Mucosa of descending colon (tissue), 3 donors: ENCODE measurements at regions not wholly inside any gene's neighbourhood (a gene's known extent, or its start where the extent isn't known, plus 50 kb on each side); places are given as distances from the start of the nearest gene placed in this dataset.

ENCODE experiments used
- ATAC-seq: fragments of 200-7000 bp; cut with Tn5 transposase; one replicate; pipeline ENCODE4 v1.9.1; 2020; ENCODE audit warnings: mild to moderate bottlenecking, moderate library complexity
- DNase-seq, 3 donors: peaks; one replicate each; pipeline ENCODE4 v3.0.0-alpha.2; 2020
- H3K36me3 ChIP-seq: fragments of 200-600 bp; one replicate; pipeline ENCODE4 v1.8.0; 2021; ENCODE audit warnings: low read depth, mild to moderate bottlenecking
- H3K4me1 ChIP-seq: fragments of 200-600 bp; one replicate; pipeline ENCODE4 v1.8.0; 2021; ENCODE audit warnings: low read depth, mild to moderate bottlenecking
- H3K4me3 ChIP-seq: fragments of 200-600 bp; one replicate; pipeline ENCODE4 v1.8.0; 2021; ENCODE audit warnings: mild to moderate bottlenecking
- H3K9me3 ChIP-seq: fragments of 200-600 bp; one replicate; pipeline ENCODE4 v1.8.0; 2021; ENCODE audit warnings: mild to moderate bottlenecking
- intact Hi-C, 2 donors: fragments of 100-400 bp; cut with DNase I in 1 of 2; cut with micrococcal nuclease in 1 of 2; formaldehyde crosslinking; loops; one replicate each; pipeline versions ENCODE4 v1.11.0 to v1.11.1; 2022; cut with DNase I, micrococcal nuclease
- TF ChIP-seq, protein P1 (sequence below): fragments of 200-600 bp; IDR thresholded peaks from one replicate; pipeline ENCODE4 v1.8.0; 2022; ENCODE audit warnings: antibody characterized with exemption, mild to moderate bottlenecking
- donor health status: DM: no; HTN: no; CAD: no; lungs with moderate emphysema.
- donor health status: DM: no; HTN: no; CAD: no.
- donor health status: DM: no; HTN: yes; CAD: no.

DNA sequence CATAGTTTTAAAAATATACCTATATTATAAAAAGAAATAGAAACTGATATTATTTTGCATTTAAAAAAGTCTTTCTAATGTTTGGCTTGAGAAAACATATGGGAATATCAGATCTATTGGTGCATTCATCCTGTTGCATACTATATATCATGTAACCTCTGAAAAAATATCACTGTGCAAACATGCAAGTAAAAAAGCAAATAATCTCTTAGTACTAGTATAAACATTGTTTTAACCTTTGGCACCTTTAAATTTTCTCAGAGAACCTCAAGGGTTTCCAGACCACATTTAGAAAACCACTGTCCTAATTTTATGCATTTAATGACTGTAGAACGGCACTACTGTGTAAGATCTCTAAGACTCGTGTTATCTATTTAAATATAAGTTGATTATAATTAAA, 416.8 kb downstream of the LRFN5 start:
- no peak overlapping the region for H3K4me3 ChIP-seq
- TF ChIP-seq, protein P1, sequence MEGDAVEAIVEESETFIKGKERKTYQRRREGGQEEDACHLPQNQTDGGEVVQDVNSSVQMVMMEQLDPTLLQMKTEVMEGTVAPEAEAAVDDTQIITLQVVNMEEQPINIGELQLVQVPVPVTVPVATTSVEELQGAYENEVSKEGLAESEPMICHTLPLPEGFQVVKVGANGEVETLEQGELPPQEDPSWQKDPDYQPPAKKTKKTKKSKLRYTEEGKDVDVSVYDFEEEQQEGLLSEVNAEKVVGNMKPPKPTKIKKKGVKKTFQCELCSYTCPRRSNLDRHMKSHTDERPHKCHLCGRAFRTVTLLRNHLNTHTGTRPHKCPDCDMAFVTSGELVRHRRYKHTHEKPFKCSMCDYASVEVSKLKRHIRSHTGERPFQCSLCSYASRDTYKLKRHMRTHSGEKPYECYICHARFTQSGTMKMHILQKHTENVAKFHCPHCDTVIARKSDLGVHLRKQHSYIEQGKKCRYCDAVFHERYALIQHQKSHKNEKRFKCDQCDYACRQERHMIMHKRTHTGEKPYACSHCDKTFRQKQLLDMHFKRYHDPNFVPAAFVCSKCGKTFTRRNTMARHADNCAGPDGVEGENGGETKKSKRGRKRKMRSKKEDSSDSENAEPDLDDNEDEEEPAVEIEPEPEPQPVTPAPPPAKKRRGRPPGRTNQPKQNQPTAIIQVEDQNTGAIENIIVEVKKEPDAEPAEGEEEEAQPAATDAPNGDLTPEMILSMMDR, result no peak
- no peaks in the 10 kb centered on the region for H3K4me1 ChIP-seq
- H3K36me3 ChIP-seq, result no peaks in the 10 kb centered on the region
- DNase-seq (no peak), ATAC-seq (no peak)
- H3K9me3 ChIP-seq, result peaks cover 36% of the 10 kb centered on the region
- intact Hi-C loops, result no loop called here

DNA sequence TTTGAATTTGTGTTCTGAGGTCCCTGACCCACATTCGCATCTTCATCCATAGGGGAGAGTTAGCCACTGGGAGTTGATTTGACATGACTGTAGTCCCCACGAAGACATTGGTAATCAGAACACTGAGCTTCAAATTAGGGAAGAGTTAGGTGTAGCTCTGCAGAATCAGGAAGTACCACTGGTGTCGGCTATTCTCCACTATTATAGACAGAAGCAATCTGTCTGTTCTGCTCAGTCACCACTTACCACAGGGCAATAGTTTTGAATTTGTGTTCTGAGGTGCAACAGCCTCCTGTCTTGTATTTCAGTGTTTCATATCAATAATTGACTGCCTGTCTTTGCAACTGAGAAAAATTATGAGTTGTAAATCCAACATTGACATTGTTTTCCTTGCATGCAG, 407.6 kb downstream of the LRFN5 start:
- Histone ChIP-seq H3K4me1 (no peaks in the 10 kb centered on the region), H3K4me3 (no peak overlapping the region), H3K9me3 (peaks cover 20% of the 10 kb centered on the region), H3K36me3 (no peaks in the 10 kb centered on the region)
- no peak for DNase-seq
- intact Hi-C loops, result no loop called here
- TF ChIP-seq, protein P1, result no peak
- ATAC-seq, result no peak

DNA sequence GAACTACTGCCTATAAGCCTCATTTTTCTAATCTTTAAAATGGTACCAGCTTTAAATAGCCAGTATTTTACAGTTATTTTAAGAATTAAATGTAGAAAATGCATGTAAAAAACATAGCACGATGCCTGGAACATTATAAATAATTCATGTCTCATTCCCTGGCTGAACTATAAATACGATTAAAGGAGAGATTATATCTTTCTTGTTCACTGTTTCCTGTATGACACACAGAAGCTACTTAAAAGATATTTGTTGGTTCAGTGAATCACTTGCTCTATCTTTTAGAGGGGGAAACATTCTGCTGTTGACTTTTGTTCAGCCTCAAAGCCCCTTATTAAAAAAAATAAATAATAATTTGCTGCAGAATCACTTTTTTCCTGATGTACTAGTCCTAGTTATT, 406.9 kb downstream of the LRFN5 start:
- Histone ChIP-seq H3K36me3 (no peaks in the 10 kb centered on the region), H3K4me3 (no peak overlapping the region), H3K4me1 (no peaks in the 10 kb centered on the region), H3K9me3 (peaks cover 14% of the 10 kb centered on the region)
- TF ChIP-seq, protein P1, result no peak
- ATAC-seq (no peak), DNase-seq (no peak)
- intact Hi-C loops, result no loop called here

DNA sequence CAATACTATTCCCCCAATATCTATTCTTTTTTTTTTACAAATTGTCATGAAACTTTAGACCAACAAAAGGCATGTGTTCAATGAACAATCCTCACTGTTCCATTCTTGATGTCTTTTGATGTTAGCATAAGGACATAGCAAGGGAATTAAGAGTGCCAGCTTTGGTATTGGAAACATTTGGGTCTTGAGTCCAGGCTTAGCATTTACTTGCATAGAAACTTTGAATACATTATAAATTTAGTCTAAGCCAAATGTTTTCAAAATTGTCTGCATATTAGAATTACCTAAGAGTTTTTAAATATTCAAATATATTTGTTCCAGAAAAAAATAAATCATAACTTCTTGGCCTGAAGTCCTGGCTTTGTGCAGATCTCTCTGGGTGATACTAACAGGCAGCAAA, 406.5 kb downstream of the LRFN5 start:
- TF ChIP-seq, protein P1, result no peak
- no peak overlapping the region for H3K4me3 ChIP-seq
- no peak for DNase-seq
- no peaks in the 10 kb centered on the region for H3K4me1 ChIP-seq
- H3K36me3 ChIP-seq, result no peaks in the 10 kb centered on the region
- H3K9me3 ChIP-seq, result peaks cover 14% of the 10 kb centered on the region
- intact Hi-C loops, result no loop called here
- no peak for ATAC-seq

DNA sequence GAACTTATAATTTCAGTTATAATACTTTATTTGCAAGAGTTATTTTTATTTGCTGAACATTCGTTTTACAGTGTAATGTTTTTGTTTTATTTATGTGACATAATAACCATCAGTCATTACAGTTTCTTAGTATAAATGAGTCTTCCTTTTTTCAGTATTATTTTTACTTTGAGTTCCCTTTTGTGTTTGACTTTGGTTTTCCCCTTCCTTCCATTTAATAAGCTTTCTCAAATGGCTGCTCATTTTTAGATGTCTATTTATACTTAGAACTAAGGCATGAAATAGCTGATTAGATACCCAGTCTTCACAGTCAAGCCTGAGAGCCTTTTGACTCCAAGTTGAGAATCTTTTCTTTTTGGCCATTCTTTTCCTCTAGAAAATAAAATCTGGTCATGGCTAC, 404.5 kb downstream of the LRFN5 start:
- Histone ChIP-seq H3K9me3 (peaks cover 21% of the 10 kb centered on the region), H3K4me3 (no peak overlapping the region), H3K36me3 (no peaks in the 10 kb centered on the region), H3K4me1 (no peaks in the 10 kb centered on the region)
- TF ChIP-seq, protein P1, result no peak
- no peak for ATAC-seq
- no peak for DNase-seq
- intact Hi-C loops, result no loop called here

DNA sequence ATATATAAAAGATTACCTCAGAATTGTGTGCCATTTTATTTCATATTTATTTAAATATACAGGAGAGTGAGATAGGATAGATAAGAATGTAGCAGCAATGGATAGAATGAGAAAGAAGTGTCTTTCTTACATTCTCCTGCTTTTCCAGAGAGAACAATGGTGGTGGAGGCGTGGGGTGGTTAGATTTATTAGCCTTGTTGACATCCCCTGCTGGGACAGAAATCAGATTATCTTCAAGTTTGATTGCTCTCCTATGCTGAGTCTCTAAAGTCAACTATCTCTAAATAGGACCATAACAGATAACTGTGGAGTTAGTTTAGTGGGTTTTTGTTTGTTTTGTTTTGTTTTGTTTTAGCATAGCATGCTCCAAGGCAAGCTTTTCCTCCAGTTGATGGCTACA, 397.6 kb downstream of the LRFN5 start:
- TF ChIP-seq, protein P1, result no peak
- H3K36me3 ChIP-seq, result no peaks in the 10 kb centered on the region

More for the DNA sequence above, 397.6 kb downstream of the LRFN5 start:
- no peak for DNase-seq
- Histone ChIP-seq H3K4me1 (no peaks in the 10 kb centered on the region), H3K4me3 (no peak overlapping the region), H3K9me3 (peaks cover 10% of the 10 kb centered on the region)
- intact Hi-C loops, result no loop called here
- ATAC-seq, result no peak
